ENCODE measurements at regions not wholly inside any gene's neighbourhood (a gene's known extent, or its start where the extent isn't known, plus 50 kb on each side); places are given as distances from the start of the nearest gene placed in this dataset.

- Histone ChIP-seq H3K9me1 (replicated peaks; ENCODE audit: control insufficient read depth, extremely low read depth, insufficient read depth, low read length) (no peaks in the 10 kb centered on the region), H3K4me1 (ENCODE audit: control insufficient read depth, extremely low read depth, insufficient read depth, low read length) (no peaks in the 10 kb centered on the region), H3K27me3 (ENCODE audit: control insufficient read depth in 2 of 2, insufficient read depth in 2 of 2, low read length in 2 of 2) (no peaks in the 10 kb centered on the region), H3K36me3 (ENCODE audit: control insufficient read depth in 2 of 2, extremely low read depth in 1 of 2, insufficient read depth in 2 of 2, low read length in 2 of 2) (no peaks in the 10 kb centered on the region), H3K27ac (ENCODE audit: insufficient read depth, low read depth, low read length) (no peak overlapping the region), H2AFZ (ENCODE audit: low read depth, low read length) (no peak overlapping the region), H3K9ac (replicated peaks; ENCODE audit: extremely low read depth, insufficient read depth, low read length) (no peak overlapping the region), H4K20me1 (replicated peaks; ENCODE audit: control insufficient read depth, extremely low read depth, insufficient read depth, low read length) (no peaks in the 10 kb centered on the region), H3K9me3 (replicated peaks; ENCODE audit: control insufficient read depth, insufficient read depth, low read length) (no peaks in the 10 kb centered on the region), H3K4me2 (ENCODE audit: insufficient read depth, low read length) (no peak overlapping the region), H3K4me3 (replicated peaks in 1 of 3; ENCODE audit: insufficient read depth in 1 of 3, low read depth in 1 of 3, low read length in 3 of 3) (no peak overlapping the region), H3K79me2 (ENCODE audit: control insufficient read depth, insufficient read depth, low read length) (no peaks in the 10 kb centered on the region)
- TF ChIP-seq POLR2AphosphoS5 (IDR thresholded peaks at IDR 0.05; ENCODE audit: insufficient read depth, low read depth, low read length) (no peak), CTCF (IDR thresholded peaks at IDR 0.05; ENCODE audit: extremely low read depth in 1 of 2, insufficient read depth in 1 of 2, low read depth in 1 of 2, low read length in 2 of 2) (no peak), MYC (IDR thresholded peaks at IDR 0.05; ENCODE audit: low read depth, low read length) (no peak), EZH2 (IDR thresholded peaks at IDR 0.05; ENCODE audit: borderline replicate concordance, low read depth, low read length, severe bottlenecking) (no peak), GATA2 (IDR thresholded peaks at IDR 0.05; ENCODE audit: insufficient read depth, insufficient read length, low read depth, low read length) (no peak), FOS (IDR thresholded peaks at IDR 0.05; ENCODE audit: borderline replicate concordance, insufficient read depth, low read length) (no peak)
- DNase-seq (ENCODE audit: low read depth, low spot score): no peak
- intact Hi-C loops (cut with micrococcal nuclease): loop anchor here (1.0 to 5.0 kb wide), 8 partner anchors 90 to 573 kb away; partner anchors contain the start of gene PMEPA1
- FAIRE-seq: no peak
- no TSS peak for BruUV-seq (replicated peaks)
- dilution Hi-C loops (cut with MboI; ENCODE audit: extremely low pct_ligation_motif_present, low sequenced_read_pairs): loop anchor here (25.0 kb wide), 1 partner anchor 450 kb away; no protein-coding TSS in a partner anchor
- ChIA-PET POLR2A (no interaction called here), CTCF (interaction anchor here (0.6 to 4.3 kb wide), 52 partner anchors 9 to 493 kb away, joined by 3 to 89 read pairs (median 5); partner anchors contain the start of genes PMEPA1 and ZBP1)
These were observed 140.9 kb downstream of the ANKRD60 start for GRCh38 chr20:58087562-58087858.
